ENCODE measurements at regions not wholly inside any gene's neighbourhood (a gene's known extent, or its start where the extent isn't known, plus 50 kb on each side); places are given as distances from the start of the nearest gene placed in this dataset.
"Not testable (repeated sequence)": the region's sequence is repeated elsewhere in the genome, so short reads cannot be mapped to it uniquely, and the experiment has no call there.

- DNase-seq (ENCODE audit: low read depth) = peak; percentile 96
Measured at GRCh38 chr2:75432761-75433361, 127.9 kb downstream of the EVA1A start.

- DNase-seq (ENCODE audit: low read depth) = peak; percentile 84
Measured at GRCh38 chr2:75431763-75432162, 129.0 kb downstream of the EVA1A start.

GRCh38 chr2:75431276-75431675, 129.5 kb downstream of the EVA1A start:
- DNase-seq (ENCODE audit: low read depth) = peak; percentile 41

- DNase-seq (ENCODE audit: low read depth) = not testable (repeated sequence)
Measured at GRCh38 chr2:75430449-75430848, 130.3 kb downstream of the EVA1A start.

GRCh38 chr2:75428646-75429443, 131.9 kb downstream of the EVA1A start:
- DNase-seq (ENCODE audit: low read depth) = no peak

- DNase-seq (ENCODE audit: low read depth) = no peak
Measured at GRCh38 chr2:75428060-75428459, 132.7 kb downstream of the EVA1A start.

GRCh38 chr2:75424936-75425619, 135.7 kb downstream of the EVA1A start:
- DNase-seq (ENCODE audit: low read depth) = peak; percentile 24

GRCh38 chr2:75421986-75422385, 138.8 kb downstream of the EVA1A start:
- DNase-seq (ENCODE audit: low read depth) = no peak

GRCh38 chr2:75416420-75417342, 144.1 kb downstream of the EVA1A start:
- peak; percentile 55 for DNase-seq (ENCODE audit: low read depth)

GRCh38 chr2:75415731-75416130, 145.0 kb downstream of the EVA1A start:
- DNase-seq (ENCODE audit: low read depth) = no peak

GRCh38 chr2:75415111-75415626, 145.6 kb downstream of the EVA1A start:
- DNase-seq (ENCODE audit: low read depth) = no peak

- DNase-seq (ENCODE audit: low read depth) = no peak
Measured at GRCh38 chr2:75411574-75411973, 149.2 kb downstream of the EVA1A start.

- DNase-seq (ENCODE audit: low read depth) = no peak
Measured at GRCh38 chr2:75410702-75411101, 150.0 kb downstream of the EVA1A start.

GRCh38 chr2:75408771-75409170, 152.0 kb downstream of the EVA1A start:
- no peak for DNase-seq (ENCODE audit: low read depth)

- no peak for DNase-seq (ENCODE audit: low read depth)
Measured at GRCh38 chr2:75407038-75407530, 153.7 kb downstream of the EVA1A start.

GRCh38 chr2:75406131-75406581, 154.6 kb downstream of the EVA1A start:
- no peak for DNase-seq (ENCODE audit: low read depth)

- DNase-seq (ENCODE audit: low read depth) = no peak
Measured at GRCh38 chr2:75405000-75405399, 155.7 kb downstream of the EVA1A start.

- DNase-seq (ENCODE audit: low read depth) = peak; percentile 64
Measured at GRCh38 chr2:75403991-75404428, 156.7 kb downstream of the EVA1A start.

- no peak for DNase-seq (ENCODE audit: low read depth)
Measured at GRCh38 chr2:75396314-75396713, 164.4 kb downstream of the EVA1A start.

- peak; percentile 57 for DNase-seq (ENCODE audit: low read depth)
Measured at GRCh38 chr2:75394764-75395163, 166.0 kb downstream of the EVA1A start.

GRCh38 chr2:75390169-75390568, 170.6 kb downstream of the EVA1A start:
- no peak for DNase-seq (ENCODE audit: low read depth)
